ENCODE measurements at regions not wholly inside any gene's neighbourhood (a gene's known extent, or its start where the extent isn't known, plus 50 kb on each side); places are given as distances from the start of the nearest gene placed in this dataset.

DNA sequence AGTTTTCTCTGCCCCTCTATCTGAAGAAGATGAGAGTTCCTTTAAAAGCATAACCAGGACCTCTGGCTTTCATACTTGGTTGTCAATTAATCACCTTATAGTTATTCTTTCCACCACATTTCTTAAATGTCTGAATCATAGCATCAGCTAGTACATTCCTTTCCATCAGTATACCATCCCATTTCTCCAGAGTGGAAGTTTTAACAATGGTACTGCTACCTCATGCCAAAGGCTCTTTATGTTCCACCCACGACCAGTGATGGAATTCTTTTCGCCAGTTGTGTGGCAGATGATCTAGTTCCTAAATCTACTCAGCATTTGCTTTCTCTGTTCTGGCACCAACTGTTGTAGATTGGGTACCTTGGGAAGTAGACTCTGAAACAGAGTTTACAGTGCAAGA is 379.8 kb downstream of the ZNF674 start:
- no peak for TF ChIP-seq POLR2A (IDR thresholded peaks at IDR 0.05)
- TF ChIP-seq, protein P1, sequence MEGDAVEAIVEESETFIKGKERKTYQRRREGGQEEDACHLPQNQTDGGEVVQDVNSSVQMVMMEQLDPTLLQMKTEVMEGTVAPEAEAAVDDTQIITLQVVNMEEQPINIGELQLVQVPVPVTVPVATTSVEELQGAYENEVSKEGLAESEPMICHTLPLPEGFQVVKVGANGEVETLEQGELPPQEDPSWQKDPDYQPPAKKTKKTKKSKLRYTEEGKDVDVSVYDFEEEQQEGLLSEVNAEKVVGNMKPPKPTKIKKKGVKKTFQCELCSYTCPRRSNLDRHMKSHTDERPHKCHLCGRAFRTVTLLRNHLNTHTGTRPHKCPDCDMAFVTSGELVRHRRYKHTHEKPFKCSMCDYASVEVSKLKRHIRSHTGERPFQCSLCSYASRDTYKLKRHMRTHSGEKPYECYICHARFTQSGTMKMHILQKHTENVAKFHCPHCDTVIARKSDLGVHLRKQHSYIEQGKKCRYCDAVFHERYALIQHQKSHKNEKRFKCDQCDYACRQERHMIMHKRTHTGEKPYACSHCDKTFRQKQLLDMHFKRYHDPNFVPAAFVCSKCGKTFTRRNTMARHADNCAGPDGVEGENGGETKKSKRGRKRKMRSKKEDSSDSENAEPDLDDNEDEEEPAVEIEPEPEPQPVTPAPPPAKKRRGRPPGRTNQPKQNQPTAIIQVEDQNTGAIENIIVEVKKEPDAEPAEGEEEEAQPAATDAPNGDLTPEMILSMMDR (IDR thresholded peaks at IDR 0.05) = no peak
